ENCODE measurements at regions not wholly inside any gene's neighbourhood (a gene's known extent, or its start where the extent isn't known, plus 50 kb on each side); places are given as distances from the start of the nearest gene placed in this dataset.

DNA sequence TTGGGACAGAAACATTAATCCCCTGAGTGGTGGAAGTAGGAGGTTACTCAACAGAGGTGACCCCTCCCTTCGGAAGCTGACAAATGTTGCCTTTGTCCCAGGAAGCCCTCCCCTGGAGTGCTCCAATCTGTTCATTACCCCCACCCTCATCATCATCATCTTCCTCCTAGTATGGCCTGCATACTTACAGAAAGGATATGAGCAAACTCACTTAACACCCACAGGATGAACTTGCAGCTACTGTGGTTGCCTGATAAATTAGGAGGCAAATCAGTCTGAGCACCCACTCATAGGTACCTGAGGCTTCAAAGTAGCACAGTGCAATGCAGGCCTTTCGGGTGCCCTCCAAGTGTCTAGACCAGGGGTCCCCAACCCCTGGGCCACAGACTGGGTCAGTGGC, 236.7 kb upstream of the GATB start:
- Histone ChIP-seq H3K4me1 (ENCODE audit: insufficient read depth) (no peaks in the 10 kb centered on the region), H3K4me3 (ENCODE audit: low read depth, low read length) (no peak overlapping the region), H3K36me3 (ENCODE audit: insufficient read depth) (no peaks in the 10 kb centered on the region), H3K27ac (ENCODE audit: low read depth) (no peak overlapping the region)
- 93% methylated on average over 2 of the region's 2 CpGs for WGBS
- DNase-seq (ENCODE audit: extremely low spot score) = no peak

DNA sequence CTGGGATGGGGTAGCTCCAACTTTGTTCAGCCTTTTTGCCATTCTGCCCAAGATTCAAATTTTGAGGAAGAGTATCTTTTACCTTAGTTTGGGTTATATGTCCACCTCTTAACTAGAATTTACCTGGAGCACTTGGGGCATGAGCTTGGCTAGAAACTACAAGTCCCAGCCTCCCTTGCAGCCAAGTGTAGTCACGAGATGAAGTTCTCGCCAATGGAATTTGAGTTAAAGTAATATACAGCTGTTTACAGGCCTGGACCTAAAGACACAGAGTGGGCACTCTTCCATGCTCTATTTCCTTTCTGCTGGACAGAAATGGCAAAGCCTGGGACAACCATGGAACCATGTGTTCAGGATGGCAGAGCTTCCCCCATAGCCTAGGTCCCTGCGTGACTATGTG, 233.6 kb upstream of the GATB start:
- no peak overlapping the region for H3K4me3 ChIP-seq (ENCODE audit: low read depth, low read length)
- no peak for DNase-seq (ENCODE audit: extremely low spot score)
- H3K36me3 ChIP-seq (ENCODE audit: insufficient read depth) = no peaks in the 10 kb centered on the region
- 91% methylated on average over 3 of the region's 3 CpGs for WGBS
- H3K4me1 ChIP-seq (ENCODE audit: insufficient read depth) = no peaks in the 10 kb centered on the region
- no peak overlapping the region for H3K27ac ChIP-seq (ENCODE audit: low read depth)

DNA sequence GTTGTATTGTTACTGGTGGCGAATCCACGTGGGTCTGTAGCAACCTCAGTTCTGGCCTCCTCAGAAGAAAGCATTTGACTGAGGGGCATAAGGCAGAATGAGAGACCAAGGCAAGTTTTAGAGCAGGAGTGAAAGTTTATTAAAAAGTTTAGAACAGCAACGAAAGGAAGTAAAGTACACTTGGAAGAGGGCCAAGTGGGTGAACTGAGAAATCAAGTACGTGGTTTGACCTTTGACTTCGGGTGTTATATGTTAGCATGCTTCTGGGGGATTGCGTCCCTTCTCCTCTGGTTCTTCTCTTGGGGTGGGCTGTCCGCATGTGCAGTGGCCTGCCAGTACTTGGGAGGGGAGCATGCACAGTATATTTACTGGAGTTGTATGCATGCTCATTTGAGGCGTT, 232.7 kb upstream of the GATB start:
- no peaks in the 10 kb centered on the region for H3K4me1 ChIP-seq (ENCODE audit: insufficient read depth)
- 65% methylated on average over 8 of the region's 8 CpGs for WGBS
- no peak overlapping the region for H3K4me3 ChIP-seq (ENCODE audit: low read depth, low read length)
- DNase-seq (ENCODE audit: extremely low spot score) = no peak
- H3K36me3 ChIP-seq (ENCODE audit: insufficient read depth) = no peaks in the 10 kb centered on the region
- no peak overlapping the region for H3K27ac ChIP-seq (ENCODE audit: low read depth)

DNA sequence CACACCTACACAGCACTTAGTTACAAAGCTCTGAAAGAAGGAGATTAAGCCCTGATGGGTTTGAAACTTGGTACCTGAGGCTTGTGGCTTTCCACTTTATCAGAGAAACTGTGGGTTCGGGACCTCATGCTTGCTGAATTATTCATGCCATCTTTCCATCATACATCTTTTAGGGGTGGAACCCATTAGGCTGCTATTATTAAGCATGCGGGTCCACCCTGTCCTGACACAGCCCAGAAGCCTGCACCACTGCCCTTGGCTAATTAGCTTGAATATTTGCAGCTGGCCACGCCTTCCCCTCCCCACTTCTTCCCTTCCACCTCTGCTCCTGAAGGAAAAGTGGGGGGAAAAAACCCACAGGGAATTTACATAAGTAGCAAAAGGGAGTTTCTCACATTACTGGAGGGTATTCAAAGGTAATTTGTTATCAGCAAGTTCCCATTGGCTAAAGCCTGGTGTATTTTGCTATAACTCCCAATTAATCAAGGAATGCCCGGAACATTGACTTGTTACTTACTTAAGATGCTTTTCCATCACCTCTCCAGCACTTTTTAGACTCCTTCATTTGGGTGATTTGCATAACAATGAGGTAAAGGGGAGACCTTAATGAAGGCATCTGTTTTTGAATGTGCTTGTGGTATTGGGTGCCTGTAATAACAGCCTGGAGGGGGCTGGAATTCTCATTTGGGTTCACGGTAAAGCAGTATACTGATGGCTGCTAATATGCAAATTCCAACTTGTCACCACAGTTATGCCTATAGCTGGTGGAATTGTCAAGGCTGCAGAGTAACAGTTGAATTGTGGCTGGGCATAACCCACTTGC, 231.7 kb upstream of the GATB start:
- WGBS = 78% methylated on average over 5 of the region's 5 CpGs
- Histone ChIP-seq H3K36me3 (ENCODE audit: insufficient read depth) (no peaks in the 10 kb centered on the region), H3K4me1 (ENCODE audit: insufficient read depth) (no peaks in the 10 kb centered on the region), H3K27ac (ENCODE audit: low read depth) (no peak overlapping the region), H3K4me3 (ENCODE audit: low read depth, low read length) (no peak overlapping the region)
- no peak for DNase-seq (ENCODE audit: extremely low spot score)

DNA sequence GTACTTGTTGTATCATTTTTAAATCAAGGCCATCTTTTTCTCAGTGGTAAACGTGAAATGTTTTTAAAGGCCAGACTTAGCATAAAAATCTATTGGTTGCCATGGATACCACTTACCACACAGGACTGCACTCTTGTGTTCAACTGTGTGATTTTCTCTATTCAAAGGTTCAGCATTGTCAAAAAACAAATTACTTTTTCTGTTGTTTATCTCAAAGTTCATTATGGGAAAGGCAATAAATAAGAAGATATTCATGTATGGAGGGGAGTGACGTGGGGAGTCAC, 231.0 kb upstream of the GATB start:
- no peaks in the 10 kb centered on the region for H3K4me1 ChIP-seq (ENCODE audit: insufficient read depth)
- no peaks in the 10 kb centered on the region for H3K36me3 ChIP-seq (ENCODE audit: insufficient read depth)
- no peak overlapping the region for H3K27ac ChIP-seq (ENCODE audit: low read depth)
- WGBS = 46% methylated on average over 2 of the region's 2 CpGs
- no peak for DNase-seq (ENCODE audit: extremely low spot score)
- no peak overlapping the region for H3K4me3 ChIP-seq (ENCODE audit: low read depth, low read length)

DNA sequence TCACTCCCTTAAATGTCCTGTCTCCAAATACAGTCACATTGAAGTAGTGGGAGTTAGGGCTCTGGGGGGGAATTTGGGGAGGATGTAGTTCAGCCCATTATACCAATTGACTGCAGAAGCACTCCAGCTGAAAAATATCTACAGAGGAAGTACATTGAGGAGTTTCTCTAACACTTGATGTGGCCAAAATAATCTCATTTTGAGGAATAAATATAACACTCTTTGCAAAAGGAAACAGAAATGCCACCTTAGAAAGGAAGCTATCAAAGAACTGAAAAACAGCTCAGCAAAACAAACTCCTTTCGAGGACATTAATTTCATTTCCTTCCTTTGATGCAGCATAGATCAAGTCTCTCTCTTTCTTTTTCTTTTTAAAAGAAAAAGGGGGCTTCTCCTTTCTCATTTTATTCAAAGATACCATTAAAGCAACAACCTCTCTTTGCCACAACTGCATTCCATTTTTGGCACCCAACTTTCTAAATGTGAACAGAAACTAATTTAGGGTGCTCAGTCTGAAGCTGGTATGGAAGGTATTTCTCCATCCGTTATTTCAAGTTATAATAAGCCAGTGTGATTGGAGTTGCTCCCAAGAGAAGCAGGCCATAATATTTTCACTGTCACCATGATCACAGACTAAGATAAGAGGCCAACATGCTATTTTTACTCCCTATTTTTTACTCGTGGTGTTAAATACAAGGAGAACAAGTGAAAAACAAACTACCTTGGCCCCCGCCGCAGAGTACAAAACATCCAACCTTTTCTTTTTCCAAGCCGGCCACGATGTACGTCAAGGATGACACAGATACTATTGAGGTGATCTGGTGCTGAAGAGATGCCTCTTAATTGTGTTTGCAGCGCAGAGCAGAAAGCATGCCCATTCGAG, 230.4 kb upstream of the GATB start:
- Histone ChIP-seq H3K27ac (ENCODE audit: low read depth) (no peak overlapping the region), H3K36me3 (ENCODE audit: insufficient read depth) (no peaks in the 10 kb centered on the region), H3K4me1 (ENCODE audit: insufficient read depth) (no peaks in the 10 kb centered on the region), H3K4me3 (ENCODE audit: low read depth, low read length) (no peak overlapping the region)
- DNase-seq (ENCODE audit: extremely low spot score) = no peak
- 49% methylated on average over 10 of the region's 10 CpGs for WGBS

DNA sequence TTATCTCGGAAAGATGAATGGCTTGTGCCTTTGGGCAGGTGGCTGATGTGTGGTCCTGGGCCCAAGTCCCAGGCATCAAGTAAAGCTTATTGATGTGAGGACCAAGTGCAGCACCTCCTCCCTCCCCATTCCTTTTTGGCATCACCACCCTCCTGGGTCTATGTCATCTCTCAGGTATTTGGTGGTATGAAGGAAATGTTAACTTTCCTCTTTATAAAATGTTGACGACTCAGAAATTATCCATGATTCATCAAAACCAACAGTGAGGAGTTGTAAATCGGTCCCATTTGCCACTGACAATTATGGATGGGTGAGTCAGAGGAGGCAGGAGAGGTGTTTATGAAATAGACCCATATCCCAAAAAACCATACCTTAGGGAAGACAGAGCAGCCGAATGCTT, 229.4 kb upstream of the GATB start:
- WGBS = 57% methylated on average over 4 of the region's 4 CpGs
- no peak overlapping the region for H3K27ac ChIP-seq (ENCODE audit: low read depth)
- no peak overlapping the region for H3K4me3 ChIP-seq (ENCODE audit: low read depth, low read length)
- DNase-seq (ENCODE audit: extremely low spot score) = no peak
- no peaks in the 10 kb centered on the region for H3K36me3 ChIP-seq (ENCODE audit: insufficient read depth)
- no peaks in the 10 kb centered on the region for H3K4me1 ChIP-seq (ENCODE audit: insufficient read depth)

DNA sequence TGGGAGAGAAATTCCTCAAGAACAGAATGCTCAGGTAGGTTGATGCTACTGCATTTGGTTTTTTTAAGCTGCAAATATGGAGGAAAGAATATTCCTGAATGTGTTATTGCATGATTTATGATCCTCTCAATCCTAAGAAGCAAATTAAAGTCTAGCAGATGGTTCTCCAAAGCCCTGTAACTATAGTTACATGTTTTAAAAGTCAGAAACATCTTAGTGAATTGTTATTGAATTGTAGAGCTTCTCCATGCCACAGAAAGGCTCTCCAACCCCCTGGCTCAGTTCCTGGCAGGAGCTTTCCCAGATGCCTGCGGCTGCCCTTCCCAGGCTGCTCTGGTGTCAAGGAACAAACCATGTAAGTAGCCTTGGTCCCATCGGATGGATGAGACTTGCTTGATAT, 227.8 kb upstream of the GATB start:
- H3K36me3 ChIP-seq (ENCODE audit: insufficient read depth) = no peaks in the 10 kb centered on the region
- H3K27ac ChIP-seq (ENCODE audit: low read depth) = no peak overlapping the region
- no peak for DNase-seq (ENCODE audit: extremely low spot score)
- H3K4me3 ChIP-seq (ENCODE audit: low read depth, low read length) = no peak overlapping the region
- no peaks in the 10 kb centered on the region for H3K4me1 ChIP-seq (ENCODE audit: insufficient read depth)
- 81% methylated on average over 2 of the region's 2 CpGs for whole genome bisulfite sequencing

DNA sequence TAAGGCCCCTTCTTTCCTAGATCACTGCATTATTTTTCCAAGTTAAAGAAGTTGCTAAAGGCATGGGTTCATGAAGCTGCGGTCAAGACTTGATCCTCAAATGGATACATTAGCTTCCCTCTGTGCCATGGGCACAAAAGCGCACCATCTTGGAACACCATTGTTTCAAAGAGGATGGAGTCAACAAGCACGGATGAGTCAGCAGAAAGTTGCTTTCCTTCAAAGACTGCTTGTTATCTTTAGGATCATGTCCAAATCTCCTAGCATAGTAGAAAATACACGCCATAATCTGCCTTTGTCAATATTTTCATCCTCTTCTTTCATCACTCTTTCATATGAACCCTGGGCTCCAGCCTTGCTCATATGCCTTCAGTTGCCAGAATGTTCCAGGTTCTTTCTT, 226.8 kb upstream of the GATB start:
- H3K4me1 ChIP-seq (ENCODE audit: insufficient read depth) = no peaks in the 10 kb centered on the region
- H3K4me3 ChIP-seq (ENCODE audit: low read depth, low read length) = no peak overlapping the region
- no peak overlapping the region for H3K27ac ChIP-seq (ENCODE audit: low read depth)
- no peaks in the 10 kb centered on the region for H3K36me3 ChIP-seq (ENCODE audit: insufficient read depth)
- 78% methylated on average over 4 of the region's 4 CpGs for WGBS
- DNase-seq (ENCODE audit: extremely low spot score) = no peak

DNA sequence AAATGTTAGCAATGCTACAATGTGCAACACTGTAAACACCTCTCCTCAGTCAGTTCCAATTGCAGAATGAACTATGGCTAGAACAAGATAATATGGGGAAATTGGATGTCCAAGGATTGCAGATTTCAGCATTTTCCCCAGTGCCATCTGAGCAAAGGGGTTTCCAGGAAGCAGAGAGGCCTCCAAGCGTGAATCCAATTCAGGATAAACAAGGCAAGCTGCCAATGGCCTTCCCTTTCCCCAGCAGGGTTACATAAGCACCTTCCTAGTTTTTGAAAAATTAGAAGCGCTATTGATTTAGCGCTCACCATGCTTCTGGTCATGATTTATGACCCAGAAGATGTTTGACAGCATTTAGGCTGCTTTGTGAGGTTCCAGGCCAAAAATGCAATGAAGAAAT, 223.0 kb upstream of the GATB start:
- DNase-seq (ENCODE audit: extremely low spot score) = no peak
- Histone ChIP-seq H3K27ac (ENCODE audit: low read depth) (no peak overlapping the region), H3K36me3 (ENCODE audit: insufficient read depth) (no peaks in the 10 kb centered on the region), H3K4me1 (ENCODE audit: insufficient read depth) (no peaks in the 10 kb centered on the region), H3K4me3 (ENCODE audit: low read depth, low read length) (no peak overlapping the region)
- 55% methylated on average over 3 of the region's 3 CpGs for WGBS

DNA sequence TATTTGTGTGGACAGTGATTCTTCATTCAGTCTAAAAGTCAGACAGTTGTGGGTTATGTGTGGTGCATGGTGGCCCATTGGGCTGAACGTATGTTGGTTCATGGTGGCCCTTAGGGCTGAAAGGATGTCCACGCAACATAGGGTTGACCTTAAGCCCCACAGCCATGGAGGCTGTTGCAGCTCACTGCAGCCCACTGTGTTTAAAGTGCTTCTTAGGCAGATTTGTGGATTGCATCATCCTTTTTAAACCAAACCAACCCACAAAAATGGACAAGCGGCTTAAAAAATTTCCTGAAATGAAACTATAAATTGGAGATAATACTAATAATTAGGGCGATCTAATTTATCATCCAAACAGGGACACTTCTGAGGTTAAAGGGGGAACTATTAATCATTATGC, 219.0 kb upstream of the GATB start:
- no peaks in the 10 kb centered on the region for H3K4me1 ChIP-seq (ENCODE audit: insufficient read depth)
- H3K4me3 ChIP-seq (ENCODE audit: low read depth, low read length) = no peak overlapping the region
- no peak overlapping the region for H3K27ac ChIP-seq (ENCODE audit: low read depth)
- H3K36me3 ChIP-seq (ENCODE audit: insufficient read depth) = no peaks in the 10 kb centered on the region
- DNase-seq (ENCODE audit: extremely low spot score) = no peak
- WGBS = 89% methylated on average over 4 of the region's 4 CpGs

DNA sequence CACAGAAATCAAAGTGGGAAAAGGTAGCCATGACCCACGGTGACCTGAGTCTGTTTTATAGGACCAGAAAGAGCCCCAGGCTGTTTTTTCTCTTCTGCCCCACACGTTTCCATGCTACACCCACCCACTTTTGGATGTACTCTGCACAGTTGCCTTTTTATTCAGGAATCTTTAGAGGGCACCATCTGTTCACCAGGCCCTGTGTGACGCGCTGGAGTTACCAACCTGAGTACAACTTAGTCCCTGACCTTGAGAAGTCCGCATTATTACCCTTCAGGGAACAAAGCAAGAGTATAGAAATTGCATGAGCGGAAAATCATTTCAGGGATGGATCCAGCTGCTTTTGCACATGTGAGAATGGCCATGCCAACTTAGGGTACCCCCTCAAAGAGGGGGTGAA, 207.8 kb upstream of the GATB start:
- WGBS = 81% methylated on average over 6 of the region's 6 CpGs
- H3K27ac ChIP-seq (ENCODE audit: low read depth) = no peak overlapping the region
- DNase-seq (ENCODE audit: extremely low spot score) = no peak
- no peak overlapping the region for H3K4me3 ChIP-seq (ENCODE audit: low read depth, low read length)
- no peaks in the 10 kb centered on the region for H3K36me3 ChIP-seq (ENCODE audit: insufficient read depth)
- no peaks in the 10 kb centered on the region for H3K4me1 ChIP-seq (ENCODE audit: insufficient read depth)

DNA sequence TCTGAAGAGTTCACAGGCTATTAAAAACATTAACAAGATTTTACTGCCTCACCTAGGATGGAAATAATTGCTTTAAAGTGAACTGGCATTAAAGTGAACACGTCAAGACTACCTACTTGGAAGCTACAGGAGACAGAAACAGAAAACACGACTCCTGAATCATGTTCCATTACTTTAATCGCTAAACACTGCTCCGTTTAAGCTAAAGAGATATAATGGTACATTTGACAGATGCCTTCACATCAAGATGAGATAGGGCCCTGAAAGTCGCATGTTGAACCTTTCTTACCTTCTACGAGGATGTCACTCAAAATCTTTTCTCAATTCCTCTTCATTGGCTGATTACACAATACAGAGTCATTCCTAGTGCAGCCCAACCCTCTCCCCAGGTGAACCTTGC, 206.3 kb upstream of the GATB start:
- WGBS = 76% methylated on average over 6 of the region's 6 CpGs
- no peak for DNase-seq (ENCODE audit: extremely low spot score)
- Histone ChIP-seq H3K36me3 (ENCODE audit: insufficient read depth) (no peaks in the 10 kb centered on the region), H3K4me1 (ENCODE audit: insufficient read depth) (no peaks in the 10 kb centered on the region), H3K27ac (ENCODE audit: low read depth) (no peak overlapping the region), H3K4me3 (ENCODE audit: low read depth, low read length) (no peak overlapping the region)

DNA sequence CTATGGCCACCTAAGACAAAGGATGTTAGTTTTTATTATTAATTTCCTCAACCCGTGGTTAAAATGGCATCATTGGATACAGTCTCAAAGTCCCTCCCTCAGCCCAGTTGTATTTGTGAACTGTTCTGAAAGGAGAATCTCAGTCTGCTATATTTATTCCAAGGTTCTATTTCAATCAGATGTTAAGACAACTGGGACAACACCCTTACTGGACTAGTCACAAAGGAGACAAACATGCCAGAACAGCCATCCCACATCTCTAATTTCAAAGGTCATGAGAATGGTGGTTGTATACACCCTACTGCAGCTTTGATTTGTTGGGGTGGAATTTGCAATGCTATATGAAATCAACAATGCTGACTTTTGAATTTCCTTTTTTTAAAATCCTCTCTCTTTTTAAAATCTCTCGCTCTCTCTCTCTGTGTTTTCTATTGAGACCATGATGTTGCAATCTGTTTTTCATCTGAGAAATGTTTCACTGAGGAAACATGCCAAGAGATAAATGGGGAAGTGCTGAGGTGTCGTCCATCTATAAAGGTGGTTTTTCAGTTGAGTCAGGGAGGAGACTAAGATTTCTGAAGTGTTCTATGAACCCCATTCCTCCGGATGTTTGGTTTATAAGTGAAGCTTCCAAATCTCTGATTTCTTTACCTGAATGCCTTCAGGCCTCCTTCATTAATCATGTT, 201.5 kb upstream of the GATB start:
- H3K4me3 ChIP-seq (ENCODE audit: low read depth, low read length) = no peak overlapping the region
- no peaks in the 10 kb centered on the region for H3K4me1 ChIP-seq (ENCODE audit: insufficient read depth)
- no peaks in the 10 kb centered on the region for H3K36me3 ChIP-seq (ENCODE audit: insufficient read depth)
- H3K27ac ChIP-seq (ENCODE audit: low read depth) = no peak overlapping the region
- no peak for DNase-seq (ENCODE audit: extremely low spot score)
- WGBS = 71% methylated on average over 4 of the region's 4 CpGs

All from urinary bladder (tissue), 3 donors.